NCI-H2171 treated with DMSO at 0.1 percent for 48 hours (cell line): ENCODE measurements at regions not wholly inside any gene's neighbourhood (a gene's known extent, or its start where the extent isn't known, plus 50 kb on each side); places are given as distances from the start of the nearest gene placed in this dataset.
"Not testable (repeated sequence)": the region's sequence is repeated elsewhere in the genome, so short reads cannot be mapped to it uniquely, and the experiment has no call there.

Source experiments
- DNase-seq: peaks from one replicate; lab custom pipeline; 2025; lab: John Stamatoyannopoulos, UW

- no peak for DNase-seq
Observed at GRCh38 chr18:73681398-73681797, 466.2 kb downstream of the FBXO15 start.

GRCh38 chr18:73679941-73680712, 467.5 kb downstream of the FBXO15 start:
- no peak for DNase-seq

- no peak for DNase-seq
Observed at GRCh38 chr18:73677450-73677849, 470.2 kb downstream of the FBXO15 start.

- no peak for DNase-seq
Observed at GRCh38 chr18:73674125-73674865, 473.3 kb downstream of the FBXO15 start.

GRCh38 chr18:73671480-73671879, 476.2 kb downstream of the FBXO15 start:
- not testable (repeated sequence) for DNase-seq

GRCh38 chr18:73670524-73670923, 477.1 kb downstream of the FBXO15 start:
- DNase-seq, result no peak

- DNase-seq, result no peak
Observed at GRCh38 chr18:73670039-73670438, 477.6 kb downstream of the FBXO15 start.

- no peak for DNase-seq
Observed at GRCh38 chr18:73669297-73669696, 478.3 kb downstream of the FBXO15 start.

- DNase-seq, result no peak
Observed at GRCh38 chr18:73668051-73668450, 479.6 kb downstream of the FBXO15 start.

- DNase-seq, result no peak
Observed at GRCh38 chr18:73666772-73667171, 480.9 kb downstream of the FBXO15 start.

- no peak for DNase-seq
Observed at GRCh38 chr18:73664896-73665295, 482.7 kb downstream of the FBXO15 start.

- DNase-seq, result no peak
Observed at GRCh38 chr18:73663581-73663980, 484.1 kb downstream of the FBXO15 start.

- DNase-seq, result no peak
Observed at GRCh38 chr18:73662421-73662820, 485.2 kb downstream of the FBXO15 start.

GRCh38 chr18:73660931-73661856, 486.4 kb downstream of the FBXO15 start:
- DNase-seq, result no peak

- no peak for DNase-seq
Observed at GRCh38 chr18:73656691-73657090, 490.9 kb downstream of the FBXO15 start.

- no peak for DNase-seq
Observed at GRCh38 chr18:73653827-73654226, 493.8 kb downstream of the FBXO15 start.

GRCh38 chr18:73653251-73653650, 494.4 kb downstream of the FBXO15 start:
- DNase-seq, result no peak

- DNase-seq, result no peak
Observed at GRCh38 chr18:73647391-73647790, 500.2 kb downstream of the FBXO15 start.

GRCh38 chr18:73646772-73647171, 500.9 kb downstream of the FBXO15 start:
- DNase-seq, result no peak

- no peak for DNase-seq
Observed at GRCh38 chr18:73646196-73646595, 501.4 kb downstream of the FBXO15 start.

GRCh38 chr18:73645160-73645715, 502.4 kb downstream of the FBXO15 start:
- DNase-seq, result no peak

GRCh38 chr18:73639788-73640187, 507.8 kb downstream of the FBXO15 start:
- DNase-seq, result no peak
